K562 (cell line): ENCODE measurements at regions not wholly inside any gene's neighbourhood (a gene's known extent, or its start where the extent isn't known, plus 50 kb on each side); places are given as distances from the start of the nearest gene placed in this dataset.

ENCODE experiments used
- ATAC-seq: fragments of 200-7000 bp; cut with Tn5 transposase; 3 replicates; pipeline ENCODE4 v1.9.1; 2020; ENCODE audit warnings: moderate library complexity
- BruUV-seq: library from RNA; stranded (reverse); fragments of 400-500 nt; replicated peaks from 2 replicates; lab custom pipeline; 2021; lab: Mats Ljungman, UMichigan
- CTCF ChIA-PET: fragments of 300-600 bp; formaldehyde crosslinking; extraction: SDS; loops from one replicate; lab custom pipeline; 2021; ENCODE audit warnings: low intra/inter-chr PET ratio; lab: Yijun Ruan, JAX
- POLR2A ChIA-PET: fragments of 300-600, 350-650 bp; sonication (Branson Sonifier 250); formaldehyde crosslinking; extraction: SDS; loops from one replicate; lab custom pipeline; 2021; ENCODE audit warnings: antibody characterized with exemption, inconsistent platforms; lab: Yijun Ruan, JAX
- DNase-seq, 4 experiments: peaks; one replicate each; pipeline versions ENCODE4 v3.0.0 to v3.0.0-alpha.2; 2011 to 2018; ENCODE audit warnings: low spot score in 3 of 4, mixed read lengths in 3 of 4; ENCODE audit errors: extremely low read depth in 1 of 4
- FAIRE-seq: peaks from 2 replicates; lab custom pipeline; 2011; peaks lifted over from hg19 to GRCh38; lab: Jason Lieb, UNC
- H2AFZ ChIP-seq: 2 replicates; pipeline ENCODE4 v1.6.0; 2011; ENCODE audit warnings: low read depth, low read length, control low read depth, inconsistent platforms
- H3K27ac ChIP-seq: fragments of 200-600 bp; 3 replicates; pipeline ENCODE4 v1.8.0; 2011; ENCODE audit warnings: low read depth, mild to moderate bottlenecking, control low read depth, inconsistent platforms, low read length, moderate library complexity, mixed read lengths; ENCODE audit errors: extremely low read depth
- H3K27me3 ChIP-seq, 2 experiments: fragments of 300-600 bp in 1 of 2; 2 replicates in 1 of 2; 3 replicates in 1 of 2; pipeline versions ENCODE4 v1.6.0 to v1.8.0; 2011; ENCODE audit warnings: inconsistent platforms in 2 of 2, low read length in 2 of 2, mild to moderate bottlenecking in 1 of 2, mixed read lengths in 1 of 2, moderate library complexity in 1 of 2; ENCODE audit not compliant: control insufficient read depth in 2 of 2, insufficient read depth in 2 of 2
- H3K36me3 ChIP-seq: fragments of 300-600 bp; 3 replicates; pipeline ENCODE4 v1.8.0; 2011; ENCODE audit warnings: mild to moderate bottlenecking, low read length, inconsistent platforms; ENCODE audit not compliant: control insufficient read depth, insufficient read depth
- H3K4me1 ChIP-seq, 2 experiments: fragments of 200-600 bp in 1 of 2; replicated peaks in 1 of 2; 2 replicates in 1 of 2; 3 replicates in 1 of 2; pipeline versions ENCODE4 v1.5.1 to v1.8.0; 2011; ENCODE audit warnings: inconsistent platforms in 2 of 2, low read length in 2 of 2, mild to moderate bottlenecking in 1 of 2, mixed read lengths in 1 of 2, moderate library complexity in 1 of 2; ENCODE audit not compliant: control insufficient read depth in 2 of 2, insufficient read depth in 2 of 2
- H3K4me2 ChIP-seq: 2 replicates; pipeline ENCODE4 v1.6.1; 2011; ENCODE audit warnings: low read length, control low read depth, inconsistent platforms, mixed read lengths; ENCODE audit not compliant: insufficient read depth
- H3K4me3 ChIP-seq: fragments of 200-600 bp; sonication (generic), shearing (Covaris generic); 2 replicates; pipeline ENCODE4 v1.5.1; 2016; ENCODE audit warnings: control low read depth, inconsistent platforms
- H3K79me2 ChIP-seq: fragments of 200-600 bp; 3 replicates; pipeline ENCODE4 v1.8.0; 2011; ENCODE audit warnings: low read length, inconsistent platforms; ENCODE audit not compliant: control insufficient read depth, insufficient read depth
- H3K9ac ChIP-seq, 2 experiments: 2 replicates each; pipeline versions ENCODE4 v1.6.0 to v1.6.1; 2011; ENCODE audit warnings: low read depth in 2 of 2, low read length in 2 of 2, control low read depth in 1 of 2, inconsistent platforms in 1 of 2, mild to moderate bottlenecking in 1 of 2, mixed read lengths in 1 of 2; ENCODE audit not compliant: insufficient read depth in 1 of 2
- H3K9me1 ChIP-seq: one replicate; pipeline ENCODE4 v1.6.0; 2011; ENCODE audit warnings: inconsistent platforms, mild to moderate bottlenecking, low read length, moderate library complexity; ENCODE audit not compliant: control insufficient read depth, insufficient read depth
- H3K9me3 ChIP-seq: replicated peaks from 2 replicates; pipeline ENCODE4 v1.5.1; 2011; ENCODE audit warnings: low read depth, low read length, inconsistent platforms; ENCODE audit not compliant: control insufficient read depth, insufficient read depth
- H4K20me1 ChIP-seq: replicated peaks from 2 replicates; pipeline ENCODE4 v1.6.1; 2011; ENCODE audit warnings: low read length, inconsistent platforms, mixed read lengths; ENCODE audit not compliant: control insufficient read depth, insufficient read depth
- ARHGAP35 ChIP-seq: fragments of 450-650 bp; IDR thresholded peaks from 2 replicates; pipeline ENCODE4 v1.6.1; 2018; ENCODE audit not compliant: partially characterized antibody
- BRD9 ChIP-seq: fragments of 450-650 bp; IDR thresholded peaks from 2 replicates; pipeline ENCODE4 v1.6.1; 2018; ENCODE audit warnings: low read depth; ENCODE audit not compliant: partially characterized antibody
- HNRNPK ChIP-seq: fragments of 200-400 bp; formaldehyde crosslinking; IDR thresholded peaks from one replicate; pipeline ENCODE4 v1.6.1; 2018; ENCODE audit warnings: mild to moderate bottlenecking, low read depth, low read length; ENCODE audit not compliant: poor library complexity, severe bottlenecking
- KAT2B ChIP-seq: IDR thresholded peaks from one replicate; pipeline ENCODE4 v1.6.1; 2012; ENCODE audit warnings: low read depth, mild to moderate bottlenecking, control low read depth, inconsistent platforms, low read length, moderate library complexity
- NCOA6 ChIP-seq: fragments of 450-650 bp; IDR thresholded peaks from 2 replicates; pipeline ENCODE4 v1.6.1; 2017; ENCODE audit warnings: mild to moderate bottlenecking
- NR2C2 ChIP-seq, 2 experiments: fragments of 200-800 bp in 1 of 2; sonication (Bioruptor generic) in 1 of 2; sonication (generic) in 1 of 2; formaldehyde crosslinking in 1 of 2; IDR thresholded peaks; 2 replicates each; pipeline versions ENCODE4 v1.6.1 to v1.8.0; 2016 to 2022; ENCODE audit warnings: mild to moderate bottlenecking in 1 of 2, missing compliant biosample characterization in 1 of 2, missing genetic modification characterization in 1 of 2, missing genetic modification reagents in 1 of 2
- RBM14 ChIP-seq: fragments of 200-400 bp; formaldehyde crosslinking; IDR thresholded peaks from 2 replicates; pipeline ENCODE4 v1.6.1; 2018; ENCODE audit warnings: low read depth, mild to moderate bottlenecking, low read length, moderate library complexity, borderline replicate concordance; ENCODE audit not compliant: insufficient read depth
- TCF3 ChIP-seq: sonication (generic); formaldehyde crosslinking; IDR thresholded peaks from 2 replicates; pipeline ENCODE4 v1.4.0; 2020; ENCODE audit warnings: mild to moderate bottlenecking, missing genetic modification reagents
- ZNF140 ChIP-seq: fragments of 250-450 bp; sonication (Bioruptor Pico); IDR thresholded peaks from 2 replicates; pipeline ENCODE4 v1.8.0; 2021; ENCODE audit warnings: moderate library complexity, mild to moderate bottlenecking, inconsistent platforms
- ZNF77 ChIP-seq: fragments of 250-450 bp; sonication (Bioruptor Pico); IDR thresholded peaks from 2 replicates; pipeline ENCODE4 v1.5.0; 2020
- whole genome bisulfite sequencing: fragments of 100-300 bp; shearing (Covaris generic); methylation state at CpG from one replicate; pipeline ENCODE4 v1.1.6; 2016; ENCODE audit warnings: low coverage, mixed read lengths; ENCODE audit not compliant: insufficient coverage; ENCODE audit errors: missing lambda C conversion rate; 5-methylcytosine and 5-hydroxymethylcytosine counted together
- in situ Hi-C: fragments of 300-500 bp; cut with MboI; formaldehyde crosslinking; loops from 4 replicates; pipeline ENCODE4 v1.15.0; 2018; ENCODE audit warnings: inconsistent platforms, mixed read lengths
- intact Hi-C: fragments of 100-400 bp; cut with micrococcal nuclease; formaldehyde crosslinking; loops from 2 replicates; pipeline ENCODE4 v1.14.2; 2022
- TF ChIP-seq, protein P1 (sequence below): fragments of 250-450 bp; sonication (Bioruptor Pico); IDR thresholded peaks from 2 replicates; pipeline ENCODE4 v1.8.0; 2022; ENCODE audit warnings: inconsistent platforms
- TF ChIP-seq, protein P2 (sequence below): sonication (generic); formaldehyde crosslinking; IDR thresholded peaks from 2 replicates; pipeline ENCODE4 v1.8.0; 2022; ENCODE audit warnings: missing genetic modification reagents, mild to moderate bottlenecking, moderate library complexity, borderline replicate concordance
- TF ChIP-seq, protein P3 (sequence below), 3 experiments: fragments of 200-800 bp in 1 of 3; sonication (Bioruptor generic) in 1 of 3; sonication (generic) in 1 of 3; formaldehyde crosslinking in 1 of 3; IDR thresholded peaks; 2 replicates each; pipeline versions ENCODE4 v1.6.1 to v1.8.0; 2016 to 2022; ENCODE audit warnings: mild to moderate bottlenecking in 2 of 3, missing compliant biosample characterization in 2 of 3, missing genetic modification characterization in 2 of 3, missing genetic modification reagents in 1 of 3
- TF ChIP-seq, protein P4 (sequence below): fragments of 450-650 bp; IDR thresholded peaks from 2 replicates; pipeline ENCODE4 v1.6.1; 2018; ENCODE audit not compliant: partially characterized antibody

DNA sequence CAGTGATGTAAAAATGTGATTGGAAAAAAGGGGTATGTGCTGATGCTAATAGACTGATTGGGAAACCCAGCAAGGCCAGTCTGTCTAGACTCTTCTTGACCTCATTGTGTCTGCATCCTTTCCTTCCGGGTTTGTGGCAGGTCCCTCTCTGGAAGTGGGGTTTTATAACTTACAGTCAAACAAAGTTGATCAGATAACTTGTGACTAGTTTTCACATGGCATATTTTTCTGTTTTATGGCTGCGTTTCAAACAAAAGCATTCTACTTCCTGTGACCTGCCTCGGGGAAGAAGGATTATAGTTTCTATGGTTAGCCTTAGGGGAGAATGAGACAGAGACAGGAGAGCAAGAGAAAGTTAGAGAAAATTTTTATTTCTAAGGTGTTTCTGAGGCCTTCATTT, 188.7 kb upstream of the HNMT start:
- Histone ChIP-seq H4K20me1 (no peaks in the 10 kb centered on the region), H2AFZ (no peak overlapping the region), H3K4me3 (no peak overlapping the region), H3K9me1 (no peaks in the 10 kb centered on the region), H3K4me1 (no peaks in the 10 kb centered on the region), H3K4me2 (no peak overlapping the region), H3K27ac (no peak overlapping the region), H3K36me3 (no peaks in the 10 kb centered on the region), H3K27me3 (no peaks in the 10 kb centered on the region), H3K9me3 (no peaks in the 10 kb centered on the region; the same call in 1 of the 2 replicates), H3K9ac (no peak overlapping the region), H3K79me2 (no peaks in the 10 kb centered on the region)
- ChIA-PET CTCF (no interaction called here), POLR2A (no interaction called here)
- in situ Hi-C loops: no loop called here
- ATAC-seq: no peak
- FAIRE-seq: no peak
- DNase-seq: no peak
- WGBS: 2% methylated on average over 3 of the region's 3 CpGs
- intact Hi-C loops: no loop called here
- BruUV-seq: no TSS peak
- TF ChIP-seq HNRNPK (no peak), RBM14 (no peak), KAT2B (no peak), BRD9 (no peak), ZNF140 (CRISPR knock-in tag) (no peak), ZNF77 (CRISPR knock-in tag) (no peak), TCF3 (CRISPR knock-in tag) (no peak), NCOA6 (no peak), ARHGAP35 (no peak), NR2C2 (CRISPR knock-in tag; IDR thresholded peaks at IDR 0.05) (no peak), NR2C2 (tag; IDR thresholded peaks at IDR 0.05) (no peak)
- TF ChIP-seq, protein P1, sequence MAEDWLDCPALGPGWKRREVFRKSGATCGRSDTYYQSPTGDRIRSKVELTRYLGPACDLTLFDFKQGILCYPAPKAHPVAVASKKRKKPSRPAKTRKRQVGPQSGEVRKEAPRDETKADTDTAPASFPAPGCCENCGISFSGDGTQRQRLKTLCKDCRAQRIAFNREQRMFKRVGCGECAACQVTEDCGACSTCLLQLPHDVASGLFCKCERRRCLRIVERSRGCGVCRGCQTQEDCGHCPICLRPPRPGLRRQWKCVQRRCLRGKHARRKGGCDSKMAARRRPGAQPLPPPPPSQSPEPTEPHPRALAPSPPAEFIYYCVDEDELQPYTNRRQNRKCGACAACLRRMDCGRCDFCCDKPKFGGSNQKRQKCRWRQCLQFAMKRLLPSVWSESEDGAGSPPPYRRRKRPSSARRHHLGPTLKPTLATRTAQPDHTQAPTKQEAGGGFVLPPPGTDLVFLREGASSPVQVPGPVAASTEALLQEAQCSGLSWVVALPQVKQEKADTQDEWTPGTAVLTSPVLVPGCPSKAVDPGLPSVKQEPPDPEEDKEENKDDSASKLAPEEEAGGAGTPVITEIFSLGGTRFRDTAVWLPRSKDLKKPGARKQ (CRISPR knock-in tag): no peak
- TF ChIP-seq, protein P2, sequence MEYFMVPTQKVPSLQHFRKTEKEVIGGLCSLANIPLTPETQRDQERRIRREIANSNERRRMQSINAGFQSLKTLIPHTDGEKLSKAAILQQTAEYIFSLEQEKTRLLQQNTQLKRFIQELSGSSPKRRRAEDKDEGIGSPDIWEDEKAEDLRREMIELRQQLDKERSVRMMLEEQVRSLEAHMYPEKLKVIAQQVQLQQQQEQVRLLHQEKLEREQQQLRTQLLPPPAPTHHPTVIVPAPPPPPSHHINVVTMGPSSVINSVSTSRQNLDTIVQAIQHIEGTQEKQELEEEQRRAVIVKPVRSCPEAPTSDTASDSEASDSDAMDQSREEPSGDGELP (CRISPR knock-in tag): no peak
- TF ChIP-seq, protein P3, sequence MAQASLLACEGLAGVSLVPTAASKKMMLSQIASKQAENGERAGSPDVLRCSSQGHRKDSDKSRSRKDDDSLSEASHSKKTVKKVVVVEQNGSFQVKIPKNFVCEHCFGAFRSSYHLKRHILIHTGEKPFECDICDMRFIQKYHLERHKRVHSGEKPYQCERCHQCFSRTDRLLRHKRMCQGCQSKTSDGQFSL (CRISPR knock-in tag; IDR thresholded peaks at IDR 0.05): no peak
- TF ChIP-seq, protein P3 (tag; IDR thresholded peaks at IDR 0.05): no peak
- TF ChIP-seq, protein P4, sequence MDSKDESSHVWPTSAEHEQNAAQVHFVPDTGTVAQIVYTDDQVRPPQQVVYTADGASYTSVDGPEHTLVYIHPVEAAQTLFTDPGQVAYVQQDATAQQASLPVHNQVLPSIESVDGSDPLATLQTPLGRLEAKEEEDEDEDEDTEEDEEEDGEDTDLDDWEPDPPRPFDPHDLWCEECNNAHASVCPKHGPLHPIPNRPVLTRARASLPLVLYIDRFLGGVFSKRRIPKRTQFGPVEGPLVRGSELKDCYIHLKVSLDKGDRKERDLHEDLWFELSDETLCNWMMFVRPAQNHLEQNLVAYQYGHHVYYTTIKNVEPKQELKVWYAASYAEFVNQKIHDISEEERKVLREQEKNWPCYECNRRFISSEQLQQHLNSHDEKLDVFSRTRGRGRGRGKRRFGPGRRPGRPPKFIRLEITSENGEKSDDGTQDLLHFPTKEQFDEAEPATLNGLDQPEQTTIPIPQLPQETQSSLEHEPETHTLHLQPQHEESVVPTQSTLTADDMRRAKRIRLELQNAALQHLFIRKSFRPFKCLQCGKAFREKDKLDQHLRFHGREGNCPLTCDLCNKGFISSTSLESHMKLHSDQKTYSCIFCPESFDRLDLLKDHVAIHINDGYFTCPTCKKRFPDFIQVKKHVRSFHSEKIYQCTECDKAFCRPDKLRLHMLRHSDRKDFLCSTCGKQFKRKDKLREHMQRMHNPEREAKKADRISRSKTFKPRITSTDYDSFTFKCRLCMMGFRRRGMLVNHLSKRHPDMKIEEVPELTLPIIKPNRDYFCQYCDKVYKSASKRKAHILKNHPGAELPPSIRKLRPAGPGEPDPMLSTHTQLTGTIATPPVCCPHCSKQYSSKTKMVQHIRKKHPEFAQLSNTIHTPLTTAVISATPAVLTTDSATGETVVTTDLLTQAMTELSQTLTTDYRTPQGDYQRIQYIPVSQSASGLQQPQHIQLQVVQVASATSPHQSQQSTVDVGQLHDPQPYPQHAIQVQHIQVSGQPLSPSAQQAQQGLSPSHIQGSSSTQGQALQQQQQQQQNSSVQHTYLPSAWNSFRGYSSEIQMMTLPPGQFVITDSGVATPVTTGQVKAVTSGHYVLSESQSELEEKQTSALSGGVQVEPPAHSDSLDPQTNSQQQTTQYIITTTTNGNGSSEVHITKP: no peak
